ENCODE measurements at regions not wholly inside any gene's neighbourhood (a gene's known extent, or its start where the extent isn't known, plus 50 kb on each side); places are given as distances from the start of the nearest gene placed in this dataset.

DNA sequence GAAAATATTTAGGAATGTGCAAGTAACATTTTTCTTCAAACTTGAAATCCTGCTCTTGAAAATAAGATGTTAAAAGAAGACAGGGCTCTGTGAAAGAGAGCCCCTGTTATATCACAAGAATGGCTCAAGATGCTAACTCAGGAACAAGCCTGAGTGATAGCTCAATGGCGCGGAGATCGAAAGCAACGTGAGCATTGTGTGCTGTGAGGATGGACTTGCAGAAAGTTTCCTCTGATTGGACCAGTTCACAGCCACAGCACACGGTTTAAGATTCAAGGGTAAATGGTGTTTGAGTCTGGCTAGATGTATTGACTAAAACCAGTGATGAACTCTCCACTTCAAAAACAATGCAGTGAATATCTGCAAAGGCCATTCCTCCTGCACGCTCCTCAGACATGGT, 2387.0 kb downstream of the MAT2B start:
- Histone ChIP-seq H2AFZ (ENCODE audit: insufficient read depth, low read depth, low read length, poor library complexity, severe bottlenecking) (no peak overlapping the region), H3K9me3 (replicated peaks in 1 of 2; ENCODE audit: control insufficient read depth in 1 of 2, insufficient read depth in 1 of 2, low read length in 2 of 2) (peaks cover 0 to 6% of the 10 kb centered on the region in 2 donors), H3K4me2 (replicated peaks; ENCODE audit: extremely low read depth, low read length, poor library complexity, severe bottlenecking) (no peak overlapping the region), H3K4me3 (replicated peaks in 1 of 3; ENCODE audit: low read depth in 2 of 3, low read length in 3 of 3) (no peak overlapping the region), H4K20me1 (ENCODE audit: insufficient read depth, low read length) (no peaks in the 10 kb centered on the region), H3K79me2 (ENCODE audit: insufficient read depth, low read length) (no peaks in the 10 kb centered on the region), H3K36me3 (replicated peaks in 1 of 2; ENCODE audit: control insufficient read depth in 1 of 2, insufficient read depth in 2 of 2, low read length in 2 of 2) (no peaks in the 10 kb centered on the region), H3K27ac (ENCODE audit: low read depth in 1 of 2, low read length in 2 of 2) (no peak overlapping the region), H3K4me1 (ENCODE audit: control insufficient read depth in 1 of 2, insufficient read depth in 2 of 2, low read length in 2 of 2) (no peaks in the 10 kb centered on the region), H3K27me3 (ENCODE audit: control insufficient read depth in 2 of 2, insufficient read depth in 2 of 2, low read length in 2 of 2) (no peaks in the 10 kb centered on the region), H3K9ac (ENCODE audit: insufficient read depth, low read length, poor library complexity, severe bottlenecking) (no peak overlapping the region)
- Mint-ChIP-seq H3K9me3 (peaks cover 1 to 6% (median 2%) of the 10 kb centered on the region in 7 donors), H3K36me3 (no peaks in the 10 kb centered on the region), H3K27ac (no peak overlapping the region), H3K4me3 (no peak overlapping the region), H3K4me1 (no peaks in the 10 kb centered on the region), H3K27me3 (ENCODE audit: low read depth in 3 of 3) (no peaks in the 10 kb centered on the region)
- DNase-seq = no peak
- WGBS (ENCODE audit: insufficient coverage) = 84% methylated on average over 5 of the region's 6 CpGs
- TF ChIP-seq, protein P1, sequence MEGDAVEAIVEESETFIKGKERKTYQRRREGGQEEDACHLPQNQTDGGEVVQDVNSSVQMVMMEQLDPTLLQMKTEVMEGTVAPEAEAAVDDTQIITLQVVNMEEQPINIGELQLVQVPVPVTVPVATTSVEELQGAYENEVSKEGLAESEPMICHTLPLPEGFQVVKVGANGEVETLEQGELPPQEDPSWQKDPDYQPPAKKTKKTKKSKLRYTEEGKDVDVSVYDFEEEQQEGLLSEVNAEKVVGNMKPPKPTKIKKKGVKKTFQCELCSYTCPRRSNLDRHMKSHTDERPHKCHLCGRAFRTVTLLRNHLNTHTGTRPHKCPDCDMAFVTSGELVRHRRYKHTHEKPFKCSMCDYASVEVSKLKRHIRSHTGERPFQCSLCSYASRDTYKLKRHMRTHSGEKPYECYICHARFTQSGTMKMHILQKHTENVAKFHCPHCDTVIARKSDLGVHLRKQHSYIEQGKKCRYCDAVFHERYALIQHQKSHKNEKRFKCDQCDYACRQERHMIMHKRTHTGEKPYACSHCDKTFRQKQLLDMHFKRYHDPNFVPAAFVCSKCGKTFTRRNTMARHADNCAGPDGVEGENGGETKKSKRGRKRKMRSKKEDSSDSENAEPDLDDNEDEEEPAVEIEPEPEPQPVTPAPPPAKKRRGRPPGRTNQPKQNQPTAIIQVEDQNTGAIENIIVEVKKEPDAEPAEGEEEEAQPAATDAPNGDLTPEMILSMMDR (IDR thresholded peaks at IDR 0.05) = no peak
- intact Hi-C loops (cut with micrococcal nuclease) = no loop called here

DNA sequence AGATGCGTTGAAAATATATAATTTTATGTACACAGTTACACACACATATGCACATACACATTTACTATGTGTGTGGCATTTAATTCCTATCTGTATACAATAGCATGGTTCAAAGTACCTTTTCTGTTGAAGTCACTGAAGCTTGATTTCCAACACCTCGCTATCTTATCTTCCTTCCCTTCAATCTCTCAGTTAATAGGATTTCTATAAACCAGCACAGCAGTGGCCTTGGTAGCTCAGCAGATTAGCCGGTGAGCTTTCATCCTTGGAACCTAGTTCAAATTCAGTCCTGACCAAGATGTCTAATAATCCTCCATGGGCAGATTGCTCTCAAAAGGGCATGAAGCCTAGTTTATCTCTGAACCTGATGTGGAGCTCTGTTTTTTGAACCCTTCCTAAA, 2389.5 kb downstream of the MAT2B start:
- Histone ChIP-seq H3K4me2 (replicated peaks; ENCODE audit: extremely low read depth, low read length, poor library complexity, severe bottlenecking) (no peak overlapping the region), H2AFZ (ENCODE audit: insufficient read depth, low read depth, low read length, poor library complexity, severe bottlenecking) (no peak overlapping the region), H3K4me3 (replicated peaks in 1 of 3; ENCODE audit: low read depth in 2 of 3, low read length in 3 of 3) (no peak overlapping the region), H3K36me3 (replicated peaks in 1 of 2; ENCODE audit: control insufficient read depth in 1 of 2, insufficient read depth in 2 of 2, low read length in 2 of 2) (no peaks in the 10 kb centered on the region), H3K27ac (ENCODE audit: low read depth in 1 of 2, low read length in 2 of 2) (no peak overlapping the region), H3K27me3 (ENCODE audit: control insufficient read depth in 2 of 2, insufficient read depth in 2 of 2, low read length in 2 of 2) (no peaks in the 10 kb centered on the region), H4K20me1 (ENCODE audit: insufficient read depth, low read length) (no peaks in the 10 kb centered on the region), H3K9ac (ENCODE audit: insufficient read depth, low read length, poor library complexity, severe bottlenecking) (no peak overlapping the region), H3K79me2 (ENCODE audit: insufficient read depth, low read length) (no peaks in the 10 kb centered on the region), H3K4me1 (ENCODE audit: control insufficient read depth in 1 of 2, insufficient read depth in 2 of 2, low read length in 2 of 2) (no peaks in the 10 kb centered on the region), H3K9me3 (replicated peaks in 1 of 2; ENCODE audit: control insufficient read depth in 1 of 2, insufficient read depth in 1 of 2, low read length in 2 of 2) (peaks cover 7 to 19% of the 10 kb centered on the region in 2 donors)
- TF ChIP-seq, protein P1 (IDR thresholded peaks at IDR 0.05) = no peak
- Mint-ChIP-seq H3K9me3 (peaks cover 2 to 11% (median 6%) of the 10 kb centered on the region in 7 donors), H3K4me3 (no peak overlapping the region), H3K27ac (no peak overlapping the region), H3K27me3 (ENCODE audit: low read depth in 3 of 3) (no peaks in the 10 kb centered on the region), H3K36me3 (no peaks in the 10 kb centered on the region), H3K4me1 (no peaks in the 10 kb centered on the region)
- intact Hi-C loops (cut with micrococcal nuclease) = no loop called here
- no CpG with 5 or more reads among the region's 3 CpGs for WGBS (ENCODE audit: insufficient coverage)
- no peak for DNase-seq

Data from CD14-positive monocyte (primary cell).